ENCODE measurements at regions not wholly inside any gene's neighbourhood (a gene's known extent, or its start where the extent isn't known, plus 50 kb on each side); places are given as distances from the start of the nearest gene placed in this dataset.
"Not testable (repeated sequence)": the region's sequence is repeated elsewhere in the genome, so short reads cannot be mapped to it uniquely, and the experiment has no call there.

GRCh38 chr21:32940079-32941014 lies 85.4 kb upstream of the OLIG2 start:
- DNase-seq, result no peak

GRCh38 chr21:32941263-32941662 lies 84.5 kb upstream of the OLIG2 start:
- DNase-seq, result no peak

GRCh38 chr21:32946654-32947053 lies 79.1 kb upstream of the OLIG2 start:
- no peak for DNase-seq

- DNase-seq, result no peak
Measured at GRCh38 chr21:32947736-32948135, 78.0 kb upstream of the OLIG2 start.

- DNase-seq, result no peak
Measured at GRCh38 chr21:32949701-32950100, 76.0 kb upstream of the OLIG2 start.

GRCh38 chr21:32951041-32951440 lies 74.7 kb upstream of the OLIG2 start:
- DNase-seq, result no peak

GRCh38 chr21:32954353-32954752 lies 71.4 kb upstream of the OLIG2 start:
- no peak for DNase-seq

GRCh38 chr21:32955311-32956060 lies 70.2 kb upstream of the OLIG2 start:
- no peak for DNase-seq

GRCh38 chr21:32956061-32956656 lies 69.6 kb upstream of the OLIG2 start:
- DNase-seq, result no peak

- no peak for DNase-seq
Measured at GRCh38 chr21:32957545-32957944, 68.2 kb upstream of the OLIG2 start.

GRCh38 chr21:32958288-32959002 lies 67.3 kb upstream of the OLIG2 start:
- DNase-seq, result no peak

- no peak for DNase-seq
Measured at GRCh38 chr21:32962268-32962667, 63.5 kb upstream of the OLIG2 start.

- no peak for DNase-seq
Measured at GRCh38 chr21:32965129-32965680, 60.5 kb upstream of the OLIG2 start.

GRCh38 chr21:32966120-32966519 lies 59.6 kb upstream of the OLIG2 start:
- DNase-seq, result no peak

GRCh38 chr21:32968103-32968502 lies 57.6 kb upstream of the OLIG2 start:
- DNase-seq, result not testable (repeated sequence)

GRCh38 chr21:32974653-32975052 lies 51.1 kb upstream of the OLIG2 start:
- no peak for DNase-seq

GRCh38 chr21:32975811-32976431 lies 49.8 kb upstream of the OLIG2 start:
- DNase-seq, result no peak

All from activated naive CD4-positive, alpha-beta T cell (primary cell).